ENCODE measurements at regions not wholly inside any gene's neighbourhood (a gene's known extent, or its start where the extent isn't known, plus 50 kb on each side); places are given as distances from the start of the nearest gene placed in this dataset.
"Not testable (repeated sequence)": the region's sequence is repeated elsewhere in the genome, so short reads cannot be mapped to it uniquely, and the experiment has no call there.

GRCh38 chr22:22717664-22718063 lies 73.2 kb downstream of the GGTLC2 start:
- no peak for DNase-seq

DNA sequence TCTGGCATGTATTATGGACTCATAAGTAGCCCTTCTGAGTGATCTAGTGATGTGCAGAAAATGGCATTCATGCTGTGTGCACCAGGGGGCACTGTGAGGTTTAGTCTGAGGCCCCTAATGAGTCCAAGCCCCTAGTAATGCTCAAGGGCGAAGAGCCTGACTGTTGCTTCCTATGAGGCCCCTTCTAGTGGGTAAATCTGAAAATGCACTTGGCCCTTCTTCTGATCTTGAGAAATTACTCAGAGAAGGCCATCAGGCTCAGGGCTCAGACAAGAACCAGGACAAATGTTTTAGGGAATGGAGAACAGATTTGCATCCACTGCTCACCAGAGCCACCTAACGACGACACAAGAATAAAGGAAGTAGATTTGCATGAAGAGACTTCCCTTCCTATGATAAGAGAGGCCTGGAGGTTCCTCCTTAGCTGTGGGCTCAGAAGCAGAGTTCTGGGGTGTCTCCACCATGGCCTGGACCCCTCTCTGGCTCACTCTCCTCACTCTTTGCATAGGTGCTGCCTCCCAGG lies 75.8 kb downstream of the GGTLC2 start:
- DNase-seq, result no peak

DNA sequence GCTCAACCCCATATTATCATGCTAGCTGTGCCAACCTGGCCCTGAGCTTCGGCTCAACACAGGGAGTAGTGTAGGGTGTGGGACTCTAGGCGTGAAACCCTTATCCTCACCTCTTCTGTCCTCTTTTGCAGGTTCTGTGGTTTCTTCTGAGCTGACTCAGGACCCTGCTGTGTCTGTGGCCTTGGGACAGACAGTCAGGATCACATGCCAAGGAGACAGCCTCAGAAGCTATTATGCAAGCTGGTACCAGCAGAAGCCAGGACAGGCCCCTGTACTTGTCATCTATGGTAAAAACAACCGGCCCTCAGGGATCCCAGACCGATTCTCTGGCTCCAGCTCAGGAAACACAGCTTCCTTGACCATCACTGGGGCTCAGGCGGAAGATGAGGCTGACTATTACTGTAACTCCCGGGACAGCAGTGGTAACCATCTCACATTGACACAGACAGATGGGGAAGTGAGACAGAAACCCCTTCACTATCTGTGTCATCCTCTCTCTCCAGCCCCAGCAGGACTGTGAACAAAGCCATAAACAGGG lies 76.4 kb downstream of the GGTLC2 start:
- DNase-seq, result no peak

GRCh38 chr22:22721681-22722354 lies 77.4 kb downstream of the GGTLC2 start:
- no peak for DNase-seq

GRCh38 chr22:22728382-22728781 lies 84.0 kb downstream of the GGTLC2 start:
- no peak for DNase-seq

GRCh38 chr22:22730655-22731373 lies 86.4 kb downstream of the GGTLC2 start:
- no peak for DNase-seq

- no peak for DNase-seq
These were observed 86.9 kb downstream of the GGTLC2 start for GRCh38 chr22:22731374-22731676.

DNA sequence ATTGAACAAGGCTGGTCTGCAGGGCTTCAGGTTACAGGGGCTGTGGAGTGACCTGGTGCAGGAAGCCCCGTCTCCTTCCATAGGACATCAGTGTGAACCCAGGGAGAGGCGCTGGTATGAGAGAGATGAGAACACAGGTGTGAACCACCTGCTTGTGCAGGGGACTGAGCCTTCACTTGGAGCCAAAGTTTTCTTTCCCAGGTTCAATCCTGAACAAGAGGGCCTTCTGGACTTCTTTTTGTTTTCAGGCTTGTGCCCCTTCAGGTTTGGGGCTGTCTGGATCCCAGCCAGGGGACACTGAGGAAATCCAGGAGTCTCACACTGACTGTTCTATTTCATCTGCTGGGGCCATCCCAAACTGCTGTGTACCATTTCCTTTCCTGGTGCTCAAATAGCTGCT lies 88.6 kb downstream of the GGTLC2 start:
- DNase-seq, result not testable (repeated sequence)

- DNase-seq, result no peak
These were observed 89.5 kb downstream of the GGTLC2 start for GRCh38 chr22:22733881-22734373.

DNA sequence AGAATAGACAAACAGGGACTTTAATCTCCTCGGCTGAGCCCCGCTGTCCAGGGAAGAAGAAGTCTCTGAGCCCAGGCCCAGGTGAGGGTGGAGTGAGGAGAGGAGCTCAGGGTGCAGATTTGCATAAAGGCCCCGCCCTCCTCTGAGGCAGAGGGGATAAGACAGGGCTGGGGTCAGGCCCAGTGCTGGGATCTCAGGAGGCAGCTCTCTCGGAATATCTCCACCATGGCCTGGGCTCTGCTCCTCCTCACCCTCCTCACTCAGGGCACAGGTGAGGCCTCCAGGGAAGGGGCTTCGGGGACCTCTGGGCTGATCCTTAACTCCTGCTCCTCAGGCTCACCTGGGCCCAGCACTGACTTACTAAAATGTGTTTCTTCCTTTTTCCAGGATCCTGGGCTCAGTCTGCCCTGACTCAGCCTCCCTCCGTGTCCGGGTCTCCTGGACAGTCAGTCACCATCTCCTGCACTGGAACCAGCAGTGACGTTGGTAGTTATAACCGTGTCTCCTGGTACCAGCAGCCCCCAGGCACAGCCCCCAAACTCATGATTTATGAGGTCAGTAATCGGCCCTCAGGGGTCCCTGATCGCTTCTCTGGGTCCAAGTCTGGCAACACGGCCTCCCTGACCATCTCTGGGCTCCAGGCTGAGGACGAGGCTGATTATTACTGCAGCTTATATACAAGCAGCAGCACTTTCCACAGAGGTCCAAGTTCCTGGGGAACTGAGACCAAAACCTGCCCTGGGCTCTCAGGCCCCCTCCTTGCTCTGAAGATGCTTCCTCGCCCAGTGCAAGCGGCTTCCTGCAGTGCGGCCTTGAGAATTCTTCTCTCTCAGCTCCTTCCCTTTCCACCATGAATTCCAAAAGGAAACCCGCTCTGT lies 90.2 kb downstream of the GGTLC2 start:
- not testable (repeated sequence) for DNase-seq

- not testable (repeated sequence) for DNase-seq
These were observed 90.9 kb downstream of the GGTLC2 start for GRCh38 chr22:22735276-22735675.

DNA sequence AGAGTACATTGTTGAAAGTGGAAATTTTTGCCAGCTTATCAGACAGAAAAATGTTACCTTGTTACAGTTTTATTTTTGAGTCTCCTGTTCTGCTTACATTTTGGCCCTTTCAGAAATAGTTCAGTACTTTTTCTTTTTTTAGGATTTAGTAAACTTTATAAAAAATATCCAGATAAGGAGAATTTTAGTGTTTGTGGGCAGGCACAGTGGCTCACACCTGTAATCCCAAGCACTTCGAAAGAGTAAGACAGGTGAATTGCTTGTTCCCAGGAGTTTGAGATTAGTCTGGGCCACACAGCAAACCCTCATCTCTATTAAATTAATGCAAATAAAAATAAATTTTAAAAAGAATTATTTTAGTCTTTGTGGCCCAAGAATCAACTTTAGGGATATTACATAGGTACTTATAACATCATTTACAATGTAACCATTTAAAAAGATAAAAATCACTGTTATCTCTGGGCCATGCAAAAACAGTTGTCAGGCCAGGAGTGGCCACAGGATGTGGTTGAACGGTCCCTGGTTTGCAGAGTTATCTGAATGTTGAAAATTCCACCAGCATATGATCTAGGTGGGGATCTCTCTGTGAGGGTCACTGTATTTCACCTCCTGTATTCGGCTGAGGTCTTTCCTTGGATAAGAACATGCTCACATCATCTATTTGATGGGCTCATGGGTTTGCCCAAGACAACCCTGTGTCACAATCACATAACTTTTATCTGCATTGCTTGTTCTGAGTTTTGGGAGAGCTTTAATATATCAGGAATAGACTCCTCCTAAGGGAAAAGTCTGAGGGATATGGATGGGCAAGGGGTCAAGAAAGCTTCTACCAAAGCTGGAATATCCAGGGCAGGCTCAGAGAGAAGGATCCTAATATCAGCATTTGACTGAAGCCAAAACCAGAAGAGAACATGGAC lies 91.5 kb downstream of the GGTLC2 start:
- no peak for DNase-seq

DNA sequence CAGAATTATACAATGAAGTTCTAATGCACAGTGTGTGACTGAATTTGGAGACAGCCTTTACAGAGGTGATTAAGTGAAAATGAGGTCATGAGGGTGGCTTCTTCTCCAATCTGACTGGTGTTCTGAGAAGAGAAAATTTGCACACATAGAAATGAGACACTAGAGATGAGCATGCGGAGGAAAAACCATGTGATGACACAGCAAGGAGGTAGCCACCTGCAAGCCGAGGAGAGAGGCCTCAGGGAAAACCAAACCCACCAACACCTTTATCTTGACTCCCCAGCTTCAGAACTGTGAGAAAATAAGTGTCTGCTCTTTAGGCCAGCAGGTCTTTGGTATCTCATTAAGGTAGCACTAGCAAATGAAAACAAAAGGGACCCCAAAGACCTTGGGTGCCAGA lies 93.2 kb downstream of the GGTLC2 start:
- no peak for DNase-seq

DNA sequence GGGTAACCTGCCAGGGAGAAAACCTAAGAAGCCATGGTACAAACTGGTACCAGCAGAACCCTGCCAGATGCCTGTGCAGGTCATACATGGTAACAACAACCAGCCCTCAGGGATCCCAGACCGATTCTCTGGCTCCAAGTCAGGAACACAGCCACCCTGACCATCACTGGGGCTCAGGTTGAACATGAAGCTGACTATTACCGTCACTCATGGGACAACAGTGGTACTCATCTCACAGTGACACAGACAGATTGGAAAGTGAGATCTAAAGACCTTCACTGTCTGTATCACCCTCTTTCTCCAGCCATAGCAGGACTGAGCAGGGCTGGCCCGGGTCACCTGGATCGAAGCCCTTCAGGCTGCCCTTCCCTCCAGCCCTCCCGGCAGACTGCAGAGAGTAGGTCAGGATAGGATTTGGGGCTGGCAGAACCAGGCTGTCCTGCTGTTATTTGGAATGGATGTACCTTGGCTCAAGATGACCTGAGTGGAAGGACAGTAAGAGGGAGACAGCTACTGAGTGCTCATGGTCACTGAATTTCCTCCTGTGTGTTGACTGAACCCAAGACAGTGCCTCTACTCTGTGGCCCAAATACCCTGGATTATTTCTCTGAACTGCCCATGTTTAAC lies 94.7 kb downstream of the GGTLC2 start:
- no peak for DNase-seq

DNA sequence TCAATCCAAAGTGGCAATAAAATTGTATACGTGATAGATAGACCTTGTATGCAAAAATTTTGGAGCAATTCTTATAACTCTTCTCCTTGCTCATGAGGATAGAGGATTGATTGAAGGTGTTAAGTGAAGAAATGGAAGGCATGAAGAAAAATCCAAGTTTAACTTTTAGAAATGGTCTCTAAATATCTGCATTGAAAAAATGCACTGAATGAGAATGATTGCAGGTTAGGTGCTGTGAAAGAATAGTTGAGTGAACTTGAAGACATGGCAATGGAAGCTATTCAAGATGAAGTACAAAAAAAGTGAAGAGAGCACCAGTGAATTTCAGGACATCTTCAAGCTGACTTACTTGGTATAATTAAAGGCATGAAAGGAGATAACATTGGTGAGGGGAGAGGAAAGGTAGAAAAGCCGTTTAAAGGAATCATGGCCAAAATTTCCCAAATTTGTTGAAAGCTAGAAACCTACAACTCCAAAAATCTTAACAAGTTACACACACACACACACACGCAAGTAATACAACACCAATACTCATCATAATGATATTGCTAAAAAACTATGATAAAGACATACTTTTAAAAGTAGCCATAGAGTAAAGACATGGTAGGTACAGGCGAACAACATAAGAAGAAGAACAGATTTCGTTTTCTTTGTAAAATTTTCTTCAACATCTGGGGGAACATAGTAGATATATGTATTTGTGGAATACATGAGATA lies 96.3 kb downstream of the GGTLC2 start:
- no peak for DNase-seq

GRCh38 chr22:22741843-22742242 lies 97.4 kb downstream of the GGTLC2 start:
- DNase-seq, result no peak

DNA sequence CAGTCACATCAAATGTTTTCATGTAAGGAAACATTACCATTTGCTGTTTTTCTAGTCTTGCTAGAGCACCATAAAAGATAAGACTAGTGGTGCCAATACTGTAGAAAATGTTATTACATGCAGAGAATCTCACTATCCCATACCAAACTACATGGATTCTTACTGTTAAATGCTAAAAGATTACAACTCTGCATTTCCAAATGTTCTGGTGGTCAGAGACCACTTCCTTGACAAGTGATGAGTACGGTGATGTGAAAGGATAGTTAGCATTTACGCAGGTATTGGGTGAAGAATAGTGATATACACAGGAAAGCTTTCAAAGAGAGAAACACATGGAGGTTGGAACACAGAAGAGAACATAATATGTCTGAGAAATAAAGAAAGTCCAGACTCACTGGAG lies 98.2 kb downstream of the GGTLC2 start:
- no peak for DNase-seq

DNA sequence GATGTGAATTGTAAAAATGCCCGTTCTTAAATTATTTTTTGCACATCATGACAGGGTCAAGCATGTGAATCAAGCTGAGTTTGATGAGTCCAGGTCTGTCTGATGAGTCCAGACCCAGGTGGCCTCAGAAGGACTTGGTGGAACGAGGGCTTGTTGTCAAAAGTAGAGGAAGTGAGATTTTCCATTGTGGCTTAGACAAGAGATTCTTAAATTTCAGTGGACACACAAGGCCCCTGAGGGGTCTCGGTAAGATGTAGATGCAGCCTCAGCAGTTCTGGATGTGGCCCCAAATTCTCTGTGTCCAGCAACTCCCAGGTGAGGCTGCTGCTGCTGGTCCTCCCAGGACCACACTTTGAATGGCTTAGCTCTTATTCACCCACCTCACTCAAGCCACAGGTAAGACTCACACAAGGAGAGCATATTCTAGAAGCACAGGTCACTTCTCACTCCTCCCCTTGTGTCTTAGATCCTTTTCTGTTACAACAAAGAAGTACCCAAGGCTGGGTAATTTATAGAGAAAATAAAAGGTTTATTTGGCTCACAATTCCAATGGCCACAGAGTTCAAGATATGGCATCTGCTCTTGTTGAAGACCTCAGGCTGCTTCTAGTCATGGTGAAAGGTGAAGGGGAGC lies 98.8 kb downstream of the GGTLC2 start:
- no peak for DNase-seq

DNA sequence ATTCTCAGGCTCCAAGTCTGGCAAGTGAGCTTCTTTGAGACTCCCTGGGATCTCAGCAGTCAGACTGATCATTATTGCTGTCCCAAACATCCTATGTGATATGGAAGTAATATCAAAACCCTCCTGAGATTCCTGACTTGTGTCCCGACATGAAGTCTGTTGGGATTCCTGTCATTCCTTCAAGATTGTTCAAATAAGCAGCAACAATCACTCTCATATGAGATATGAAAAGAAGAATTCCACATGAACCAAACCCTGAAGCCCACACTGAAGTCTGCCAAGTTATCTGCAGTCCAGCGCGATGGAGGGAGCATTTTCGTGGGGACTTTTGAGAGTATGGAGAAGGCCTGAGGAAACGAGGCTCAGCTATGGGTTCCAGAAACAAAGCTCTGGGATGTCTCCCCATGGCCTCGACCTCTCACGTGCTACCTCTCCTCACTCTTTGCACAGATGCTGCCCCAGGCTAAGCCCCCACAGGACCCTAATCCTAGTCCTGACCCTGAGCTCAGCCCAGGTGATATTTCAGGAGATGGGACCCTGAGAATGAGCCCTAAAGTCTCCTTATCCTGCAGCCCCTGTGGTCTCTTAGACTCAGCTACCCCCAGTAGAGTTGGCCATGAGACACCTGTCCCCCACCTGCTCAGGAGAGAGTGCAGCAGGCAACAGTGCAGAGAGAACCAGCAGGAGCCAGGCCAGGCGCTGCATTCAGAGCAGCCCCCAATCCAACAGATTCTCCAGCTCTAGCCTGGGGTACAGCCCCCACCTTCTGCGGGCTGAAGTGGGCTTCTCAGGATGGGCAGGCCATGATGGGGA lies 100.2 kb downstream of the GGTLC2 start:
- DNase-seq, result no peak

Measured in NCI-H774 (cell line).